GM12864 (cell line): ENCODE measurements at regions not wholly inside any gene's neighbourhood (a gene's known extent, or its start where the extent isn't known, plus 50 kb on each side); places are given as distances from the start of the nearest gene placed in this dataset.
"Not testable (repeated sequence)": the region's sequence is repeated elsewhere in the genome, so short reads cannot be mapped to it uniquely, and the experiment has no call there.

Source experiments
- DNase-seq: peaks from one replicate; pipeline ENCODE4 v3.0.0-alpha.2; 2011; ENCODE audit warnings: low read depth
- H3K4me3 ChIP-seq: 2 replicates; pipeline ENCODE4 v1.5.1; 2011; ENCODE audit warnings: mild to moderate bottlenecking, low read depth, low read length, control low read depth
- TF ChIP-seq, protein P1 (sequence below): IDR thresholded peaks from 2 replicates; pipeline ENCODE4 v1.5.1; 2011; ENCODE audit warnings: low read depth, mild to moderate bottlenecking, moderate library complexity, low read length, control low read depth, inconsistent platforms; ENCODE audit errors: missing control alignments

DNA sequence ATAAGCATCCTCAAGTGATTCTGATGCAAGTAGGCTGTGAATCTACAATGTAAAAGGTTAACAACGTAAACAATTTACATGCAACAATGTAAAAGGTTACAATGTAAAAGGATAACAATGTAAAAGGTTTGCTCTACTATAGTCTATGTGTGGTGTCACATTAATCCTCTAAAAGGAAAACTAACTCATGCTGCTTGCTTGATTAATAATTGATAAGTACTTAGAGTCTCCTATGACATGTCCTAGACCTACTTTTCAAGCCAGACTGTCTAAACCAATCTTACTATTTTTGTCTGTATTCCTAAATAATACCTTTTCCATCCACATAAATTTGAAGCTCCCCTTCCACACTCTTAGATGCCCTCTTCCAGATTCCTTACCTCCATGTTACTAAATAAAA lies 606.8 kb downstream of the LTN1 start:
- TF ChIP-seq, protein P1, sequence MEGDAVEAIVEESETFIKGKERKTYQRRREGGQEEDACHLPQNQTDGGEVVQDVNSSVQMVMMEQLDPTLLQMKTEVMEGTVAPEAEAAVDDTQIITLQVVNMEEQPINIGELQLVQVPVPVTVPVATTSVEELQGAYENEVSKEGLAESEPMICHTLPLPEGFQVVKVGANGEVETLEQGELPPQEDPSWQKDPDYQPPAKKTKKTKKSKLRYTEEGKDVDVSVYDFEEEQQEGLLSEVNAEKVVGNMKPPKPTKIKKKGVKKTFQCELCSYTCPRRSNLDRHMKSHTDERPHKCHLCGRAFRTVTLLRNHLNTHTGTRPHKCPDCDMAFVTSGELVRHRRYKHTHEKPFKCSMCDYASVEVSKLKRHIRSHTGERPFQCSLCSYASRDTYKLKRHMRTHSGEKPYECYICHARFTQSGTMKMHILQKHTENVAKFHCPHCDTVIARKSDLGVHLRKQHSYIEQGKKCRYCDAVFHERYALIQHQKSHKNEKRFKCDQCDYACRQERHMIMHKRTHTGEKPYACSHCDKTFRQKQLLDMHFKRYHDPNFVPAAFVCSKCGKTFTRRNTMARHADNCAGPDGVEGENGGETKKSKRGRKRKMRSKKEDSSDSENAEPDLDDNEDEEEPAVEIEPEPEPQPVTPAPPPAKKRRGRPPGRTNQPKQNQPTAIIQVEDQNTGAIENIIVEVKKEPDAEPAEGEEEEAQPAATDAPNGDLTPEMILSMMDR = no peak
- DNase-seq = no peak
- no peak overlapping the region for H3K4me3 ChIP-seq

DNA sequence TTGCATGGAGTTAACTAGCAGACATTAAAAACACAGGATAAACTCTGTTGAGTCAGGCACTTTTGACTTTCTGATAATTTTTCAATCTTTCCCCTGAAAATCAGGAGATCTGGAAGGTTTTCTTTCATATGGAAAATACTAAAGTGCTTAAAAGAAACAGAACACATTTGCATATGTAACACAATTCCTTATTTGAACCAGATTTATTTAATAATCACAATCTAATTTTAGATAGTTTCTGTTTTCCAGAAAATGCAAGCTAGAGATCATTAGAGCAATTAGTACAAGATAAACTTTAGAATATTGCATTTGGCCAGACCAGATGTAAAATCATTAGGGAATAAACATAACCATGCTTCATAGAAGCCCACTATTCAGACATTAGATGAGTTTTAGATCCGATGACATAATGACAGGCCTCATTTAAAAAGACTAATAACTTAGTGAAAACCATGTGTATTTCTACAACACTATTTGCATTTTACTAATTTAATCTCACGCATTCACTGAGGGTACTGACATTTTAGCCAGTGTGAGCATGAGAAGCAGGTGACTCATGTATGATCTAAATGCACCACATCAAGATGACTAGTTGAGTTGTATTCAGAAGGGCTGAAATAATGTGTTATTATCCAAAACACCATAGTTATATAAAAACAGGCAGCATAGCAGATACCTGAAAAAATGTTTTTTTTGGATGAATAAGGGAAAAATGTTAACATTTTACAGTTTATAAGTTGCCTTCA lies 611.5 kb downstream of the LTN1 start:
- H3K4me3 ChIP-seq, DNase-seq: not testable (repeated sequence)

DNA sequence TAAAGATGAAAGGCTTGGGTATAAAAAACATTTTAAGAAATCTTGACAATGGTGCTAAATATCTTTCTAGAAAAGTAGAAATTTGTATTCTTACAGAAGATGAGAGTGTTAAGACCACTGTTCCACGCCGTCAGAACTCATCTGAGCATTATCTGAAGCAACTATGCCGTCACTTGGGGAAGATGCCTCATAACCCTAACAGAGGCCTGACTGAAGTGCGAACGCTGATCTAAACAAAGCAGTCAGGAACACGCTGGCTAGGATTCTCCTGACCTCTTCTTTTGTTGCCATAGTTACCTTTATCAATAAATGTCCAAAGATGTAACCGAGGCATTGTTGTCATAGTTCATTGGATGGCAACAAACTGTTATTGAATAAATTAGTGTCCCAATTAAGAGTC lies 612.4 kb downstream of the LTN1 start:
- no peak overlapping the region for H3K4me3 ChIP-seq
- no peak for DNase-seq
- TF ChIP-seq, protein P1 = no peak

DNA sequence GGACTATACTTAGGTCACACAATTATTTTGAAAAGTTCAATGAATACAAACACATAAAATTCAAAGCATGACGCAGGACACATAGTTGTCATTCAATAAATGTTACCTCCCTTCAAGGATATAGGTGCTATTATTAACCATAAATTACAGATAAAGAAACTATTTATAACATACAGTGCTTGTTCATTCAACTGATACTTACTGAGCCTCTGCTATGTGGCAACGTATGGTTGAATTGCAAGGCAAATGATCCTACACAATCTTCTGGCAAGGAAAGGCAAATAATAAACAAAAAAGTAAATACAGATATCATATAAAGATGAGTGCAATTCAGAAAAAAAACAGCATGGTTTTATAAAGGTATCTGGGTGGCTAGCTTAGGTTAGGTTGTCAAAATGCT lies 614.7 kb downstream of the LTN1 start:
- TF ChIP-seq, protein P1 = no peak
- DNase-seq = no peak

DNA sequence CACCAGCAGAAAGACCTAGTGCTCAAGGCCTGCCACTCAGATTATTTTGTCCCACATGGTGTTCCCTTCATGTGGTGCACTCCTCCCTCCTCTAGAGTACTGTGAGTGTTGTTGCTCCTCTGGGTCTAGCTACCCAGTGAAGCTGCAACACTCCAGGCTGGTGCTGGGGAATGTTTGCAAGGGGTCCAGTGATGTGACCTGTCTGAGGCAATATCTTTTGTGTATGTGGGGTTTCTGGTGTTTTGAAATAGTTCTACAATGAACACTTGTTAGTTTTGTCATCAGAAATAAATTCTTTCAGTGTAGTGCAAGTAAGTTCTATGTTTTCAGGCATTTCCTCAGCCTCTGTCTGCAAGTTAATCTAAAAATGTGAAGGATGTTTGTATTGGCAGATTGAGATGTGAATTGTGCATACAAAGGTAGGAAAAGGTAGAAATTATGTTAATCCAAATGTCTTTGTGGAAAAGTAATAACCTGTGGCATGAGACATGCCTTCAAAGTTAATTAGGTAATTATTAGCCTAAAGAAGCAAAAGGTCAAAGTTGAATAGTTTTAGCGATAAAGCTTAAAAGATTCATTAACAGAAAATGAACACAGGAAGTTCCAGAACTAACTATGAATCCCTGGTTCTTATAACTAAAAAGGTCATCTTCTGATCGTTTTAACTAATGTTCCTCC lies 616.8 kb downstream of the LTN1 start:
- TF ChIP-seq, protein P1 = no peak
- no peak overlapping the region for H3K4me3 ChIP-seq
- DNase-seq = no peak

More for the DNA sequence above, 614.7 kb downstream of the LTN1 start:
- H3K4me3 ChIP-seq = no peak overlapping the region

DNA sequence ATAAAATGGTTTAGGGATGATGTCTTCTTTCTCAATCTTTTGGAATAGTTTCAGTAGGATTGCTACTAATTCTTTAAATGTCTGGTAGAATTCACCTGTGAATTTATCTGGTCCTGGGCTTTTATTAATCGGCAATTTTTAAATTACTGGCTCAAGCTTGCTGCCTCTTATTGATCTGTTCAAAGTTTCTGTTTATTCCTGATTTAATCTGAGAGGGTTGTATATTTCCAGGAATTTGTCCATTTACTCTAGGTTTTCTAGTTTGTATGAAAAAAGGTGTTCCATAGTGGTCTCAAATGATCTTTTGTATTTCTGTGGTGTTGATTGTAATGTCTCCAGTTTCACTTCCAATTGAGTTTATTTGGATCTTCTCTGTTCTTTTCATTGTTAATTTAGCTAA lies 617.8 kb downstream of the LTN1 start:
- TF ChIP-seq, protein P1 = no peak
- DNase-seq = no peak

DNA sequence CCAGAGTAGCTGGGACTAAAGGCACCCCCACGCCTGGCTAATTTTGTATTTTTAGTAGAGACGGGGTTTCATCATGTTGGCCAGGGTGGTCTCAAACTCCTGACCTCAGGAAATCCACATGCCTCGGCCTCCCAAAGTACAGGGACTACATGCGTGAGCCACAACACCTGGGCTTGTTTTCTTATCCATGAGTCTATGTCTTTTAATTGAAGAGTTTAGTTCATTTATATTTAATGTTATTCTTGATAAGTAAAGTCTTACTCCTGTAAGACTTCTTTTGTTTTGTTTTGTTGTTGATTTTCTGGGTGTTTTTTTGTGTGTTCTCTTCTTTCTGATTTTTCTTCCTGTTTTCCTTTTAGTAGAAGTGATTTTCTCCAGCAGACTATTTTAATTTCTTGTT lies 621.0 kb downstream of the LTN1 start:
- DNase-seq = no peak
- no peak overlapping the region for H3K4me3 ChIP-seq
- TF ChIP-seq, protein P1 = no peak

More for the DNA sequence above, 617.8 kb downstream of the LTN1 start:
- H3K4me3 ChIP-seq = no peak overlapping the region
